ENCODE measurements at regions not wholly inside any gene's neighbourhood (a gene's known extent, or its start where the extent isn't known, plus 50 kb on each side); places are given as distances from the start of the nearest gene placed in this dataset.
A peak's percentile ranks its signal among the peaks of the same experiment; 100 is the strongest.

- no peak for DNase-seq
Observed at GRCh38 chr5:67434466-67434865, 237.9 kb upstream of the CD180 start.

GRCh38 chr5:67432606-67433005, 236.0 kb upstream of the CD180 start:
- DNase-seq, result no peak

GRCh38 chr5:67431191-67431590, 234.6 kb upstream of the CD180 start:
- DNase-seq, result no peak

GRCh38 chr5:67427850-67428298, 231.3 kb upstream of the CD180 start:
- no peak for DNase-seq

- DNase-seq, result no peak
Observed at GRCh38 chr5:67426961-67427849, 230.6 kb upstream of the CD180 start.

GRCh38 chr5:67425514-67425913, 228.9 kb upstream of the CD180 start:
- no peak for DNase-seq

- no peak for DNase-seq
Observed at GRCh38 chr5:67417839-67418238, 221.2 kb upstream of the CD180 start.

- no peak for DNase-seq
Observed at GRCh38 chr5:67416986-67417385, 220.4 kb upstream of the CD180 start.

GRCh38 chr5:67416133-67416937, 219.7 kb upstream of the CD180 start:
- peak in 1 of 3 experiments; percentile 9 for DNase-seq

GRCh38 chr5:67414712-67415111, 218.1 kb upstream of the CD180 start:
- no peak for DNase-seq

- no peak for DNase-seq
Observed at GRCh38 chr5:67413721-67414120, 217.1 kb upstream of the CD180 start.

GRCh38 chr5:67409126-67409777, 212.7 kb upstream of the CD180 start:
- DNase-seq, result no peak

- DNase-seq, result no peak
Observed at GRCh38 chr5:67407979-67408378, 211.4 kb upstream of the CD180 start.

GRCh38 chr5:67405755-67406154, 209.2 kb upstream of the CD180 start:
- DNase-seq, result no peak

GRCh38 chr5:67405101-67405364, 208.4 kb upstream of the CD180 start:
- DNase-seq, result no peak

- DNase-seq, result peak in 1 of 3 experiments; percentile 15
Observed at GRCh38 chr5:67404256-67405100, 207.9 kb upstream of the CD180 start.

- DNase-seq, result no peak
Observed at GRCh38 chr5:67402526-67402925, 205.9 kb upstream of the CD180 start.

- DNase-seq, result peak in 1 of 3 experiments; percentile 6
Observed at GRCh38 chr5:67401172-67401571, 204.6 kb upstream of the CD180 start.

- no peak for DNase-seq
Observed at GRCh38 chr5:67400752-67401151, 204.2 kb upstream of the CD180 start.

- no peak for DNase-seq
Observed at GRCh38 chr5:67395790-67396418, 199.3 kb upstream of the CD180 start.

GRCh38 chr5:67393211-67393610, 196.6 kb upstream of the CD180 start:
- peak in 2 of 3 experiments; percentile 5 to 46 for DNase-seq

GRCh38 chr5:67390935-67391334, 194.3 kb upstream of the CD180 start:
- DNase-seq, result no peak
